ENCODE measurements at regions not wholly inside any gene's neighbourhood (a gene's known extent, or its start where the extent isn't known, plus 50 kb on each side); places are given as distances from the start of the nearest gene placed in this dataset.

- TF ChIP-seq ZNF30 (CRISPR knock-in tag; IDR thresholded peaks at IDR 0.05) (no peak), ZBTB21 (CRISPR knock-in tag; IDR thresholded peaks at IDR 0.05) (no peak), CTCF (CRISPR knock-in tag; IDR thresholded peaks at IDR 0.05) (no peak), EZH2 (conservative IDR thresholded peaks at IDR 0.05; ENCODE audit: low read depth, low read length) (no peak), ZNF253 (CRISPR knock-in tag; IDR thresholded peaks at IDR 0.05; ENCODE audit: borderline replicate concordance) (no peak), HMGXB4 (CRISPR knock-in tag; IDR thresholded peaks at IDR 0.05; ENCODE audit: borderline replicate concordance in 1 of 2, low read depth in 1 of 2) (no peak), CAMTA2 (CRISPR knock-in tag; IDR thresholded peaks at IDR 0.05; ENCODE audit: borderline replicate concordance) (no peak), ARNT (IDR thresholded peaks at IDR 0.05) (no peak), NR2C2 (CRISPR knock-in tag; IDR thresholded peaks at IDR 0.05; ENCODE audit: borderline replicate concordance) (no peak), ZNF569 (CRISPR knock-in tag; IDR thresholded peaks at IDR 0.05; ENCODE audit: borderline replicate concordance) (no peak), POLR2AphosphoS5 (IDR thresholded peaks at IDR 0.05; ENCODE audit: low read depth, low read length) (no peak), TBP (CRISPR knock-in tag; IDR thresholded peaks at IDR 0.05) (no peak)
These were observed 318.0 kb downstream of the QKI start for GRCh38 chr6:163732479-163732878.

Measured in HepG2 (cell line).